ENCODE measurements at regions not wholly inside any gene's neighbourhood (a gene's known extent, or its start where the extent isn't known, plus 50 kb on each side); places are given as distances from the start of the nearest gene placed in this dataset.

DNA sequence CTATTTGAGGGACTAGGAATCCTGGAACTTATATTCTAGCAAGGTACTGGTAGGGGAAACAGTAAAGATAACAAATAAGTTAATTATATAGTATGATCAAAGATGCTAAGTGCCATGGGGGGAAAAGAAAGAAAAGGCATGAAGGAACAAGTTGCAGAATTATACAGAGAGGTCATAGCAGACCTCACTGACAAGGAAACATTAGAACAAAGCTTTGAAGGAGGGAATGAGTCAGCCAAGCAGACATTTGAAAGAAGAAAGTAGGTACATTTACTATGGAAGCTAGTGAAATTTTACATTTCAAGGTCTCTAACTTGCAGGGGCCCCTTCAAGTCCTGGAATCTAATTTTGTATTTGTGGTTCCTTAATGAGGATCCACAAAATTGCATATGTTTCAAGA is 57.2 kb upstream of the TIPARP start:
- no peaks in the 10 kb centered on the region for H3K9me3 ChIP-seq (replicated peaks in 1 of 2; ENCODE audit: control insufficient read depth in 2 of 2, insufficient read depth in 1 of 2, low read depth in 1 of 2, low read length in 2 of 2)
- H3K14ac ChIP-seq (ENCODE audit: low read length), result no peak overlapping the region
- no peak overlapping the region for H2AFZ ChIP-seq (ENCODE audit: low read length)
- no peak overlapping the region for H2BK12ac ChIP-seq (ENCODE audit: low read length)
- H3K4me2 ChIP-seq (ENCODE audit: insufficient read depth, low read length, poor library complexity, severe bottlenecking), result no peak overlapping the region
- no peaks in the 10 kb centered on the region for H3K27me3 ChIP-seq (ENCODE audit: control insufficient read depth in 3 of 3, insufficient read depth in 3 of 3, low read depth in 1 of 3, low read length in 3 of 3)
- DNase-seq (ENCODE audit: low spot score), result no peak
- no peak overlapping the region for H3K4ac ChIP-seq (ENCODE audit: low read length)
- no peak overlapping the region for H3K27ac ChIP-seq (replicated peaks; ENCODE audit: low read length)
- H3K79me1 ChIP-seq (ENCODE audit: low read depth, low read length), result no peaks in the 10 kb centered on the region
- H4K8ac ChIP-seq (ENCODE audit: low read depth, low read length), result no peak overlapping the region
- H2AK5ac ChIP-seq (ENCODE audit: low read depth, low read length), result no peak overlapping the region
- no peak overlapping the region for H2BK5ac ChIP-seq (ENCODE audit: low read length)
- no peak overlapping the region for H4K91ac ChIP-seq (ENCODE audit: low read depth, low read length, poor library complexity)
- H2BK120ac ChIP-seq (ENCODE audit: low read depth, low read length), result no peak overlapping the region
- H3K23ac ChIP-seq (ENCODE audit: low read depth, low read length, poor library complexity), result no peak overlapping the region
- no peaks in the 10 kb centered on the region for H3K36me3 ChIP-seq (replicated peaks in 1 of 2; ENCODE audit: control insufficient read depth in 2 of 2, insufficient read depth in 2 of 2, low read length in 2 of 2)
- no peak overlapping the region for H2BK15ac ChIP-seq (ENCODE audit: low read length)
- H3K18ac ChIP-seq (ENCODE audit: low read length), result no peak overlapping the region
- H3K9ac ChIP-seq (ENCODE audit: low read depth, low read length, poor library complexity), result no peak overlapping the region
- peaks cover 1 to 6% of the 10 kb centered on the region in 2 donors for H3K4me1 ChIP-seq (ENCODE audit: control insufficient read depth in 2 of 2, insufficient read depth in 1 of 2, low read depth in 1 of 2, low read length in 2 of 2)
- H3K4me3 ChIP-seq (ENCODE audit: low read length in 2 of 2), result no peak overlapping the region

DNA sequence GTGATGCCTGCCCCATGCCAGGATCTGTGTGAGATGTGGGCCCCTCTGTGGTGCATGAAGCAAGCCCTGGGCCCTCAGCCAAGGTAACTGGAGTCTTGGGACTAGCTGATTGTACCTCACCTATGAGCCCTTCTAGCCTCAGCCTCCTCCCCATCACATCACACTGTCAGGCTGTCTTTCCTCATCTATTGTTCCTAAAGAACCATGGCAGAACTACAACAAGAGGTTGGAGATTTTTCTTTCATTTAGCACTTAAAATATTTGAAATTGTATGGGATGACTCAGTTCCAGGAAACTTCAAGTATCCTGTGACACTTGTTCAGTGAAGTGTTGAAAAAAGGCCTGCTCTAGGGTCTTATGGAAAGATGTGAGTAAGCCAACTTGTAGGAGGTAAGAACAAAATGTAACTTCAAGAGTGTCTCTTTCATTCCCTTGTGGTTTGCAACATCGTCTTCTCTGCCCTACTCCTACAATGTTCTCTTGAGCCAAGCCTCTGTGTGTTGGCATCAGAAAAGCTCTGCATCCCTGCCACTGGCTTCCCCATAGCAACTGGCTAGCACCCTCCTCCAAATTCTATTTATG is 58.7 kb upstream of the TIPARP start:
- Histone ChIP-seq H2BK12ac (ENCODE audit: low read length) (no peak overlapping the region), H4K91ac (ENCODE audit: low read depth, low read length, poor library complexity) (no peak overlapping the region), H3K14ac (ENCODE audit: low read length) (no peak overlapping the region), H3K27ac (replicated peaks; ENCODE audit: low read length) (no peak overlapping the region), H3K27me3 (ENCODE audit: control insufficient read depth in 3 of 3, insufficient read depth in 3 of 3, low read depth in 1 of 3, low read length in 3 of 3) (no peaks in the 10 kb centered on the region), H3K4ac (ENCODE audit: low read length) (no peak overlapping the region), H3K4me2 (ENCODE audit: insufficient read depth, low read length, poor library complexity, severe bottlenecking) (no peak overlapping the region), H2BK15ac (ENCODE audit: low read length) (no peak overlapping the region), H3K79me1 (ENCODE audit: low read depth, low read length) (no peaks in the 10 kb centered on the region), H3K4me3 (ENCODE audit: low read length in 2 of 2) (no peak overlapping the region), H3K23ac (ENCODE audit: low read depth, low read length, poor library complexity) (no peak overlapping the region), H3K36me3 (replicated peaks in 1 of 2; ENCODE audit: control insufficient read depth in 2 of 2, insufficient read depth in 2 of 2, low read length in 2 of 2) (no peaks in the 10 kb centered on the region), H2AFZ (ENCODE audit: low read length) (peak overlapping the region; percentile 74), H3K4me1 (ENCODE audit: control insufficient read depth in 2 of 2, insufficient read depth in 1 of 2, low read depth in 1 of 2, low read length in 2 of 2) (peaks cover 1 to 6% of the 10 kb centered on the region in 2 donors), H2BK5ac (ENCODE audit: low read length) (no peak overlapping the region), H4K8ac (ENCODE audit: low read depth, low read length) (no peak overlapping the region), H3K18ac (ENCODE audit: low read length) (no peak overlapping the region), H2BK120ac (ENCODE audit: low read depth, low read length) (no peak overlapping the region), H2AK5ac (ENCODE audit: low read depth, low read length) (no peak overlapping the region), H3K9ac (ENCODE audit: low read depth, low read length, poor library complexity) (no peak overlapping the region), H3K9me3 (replicated peaks in 1 of 2; ENCODE audit: control insufficient read depth in 2 of 2, insufficient read depth in 1 of 2, low read depth in 1 of 2, low read length in 2 of 2) (no peaks in the 10 kb centered on the region)
- DNase-seq (ENCODE audit: low spot score), result no peak
- WGBS, 2 donors (ENCODE audit: extremely low coverage in 2 of 2, insufficient read length in 2 of 2, insufficient replicate concordance in 1 of 2), result no CpG with 5 or more reads among the region's 1 CpG

DNA sequence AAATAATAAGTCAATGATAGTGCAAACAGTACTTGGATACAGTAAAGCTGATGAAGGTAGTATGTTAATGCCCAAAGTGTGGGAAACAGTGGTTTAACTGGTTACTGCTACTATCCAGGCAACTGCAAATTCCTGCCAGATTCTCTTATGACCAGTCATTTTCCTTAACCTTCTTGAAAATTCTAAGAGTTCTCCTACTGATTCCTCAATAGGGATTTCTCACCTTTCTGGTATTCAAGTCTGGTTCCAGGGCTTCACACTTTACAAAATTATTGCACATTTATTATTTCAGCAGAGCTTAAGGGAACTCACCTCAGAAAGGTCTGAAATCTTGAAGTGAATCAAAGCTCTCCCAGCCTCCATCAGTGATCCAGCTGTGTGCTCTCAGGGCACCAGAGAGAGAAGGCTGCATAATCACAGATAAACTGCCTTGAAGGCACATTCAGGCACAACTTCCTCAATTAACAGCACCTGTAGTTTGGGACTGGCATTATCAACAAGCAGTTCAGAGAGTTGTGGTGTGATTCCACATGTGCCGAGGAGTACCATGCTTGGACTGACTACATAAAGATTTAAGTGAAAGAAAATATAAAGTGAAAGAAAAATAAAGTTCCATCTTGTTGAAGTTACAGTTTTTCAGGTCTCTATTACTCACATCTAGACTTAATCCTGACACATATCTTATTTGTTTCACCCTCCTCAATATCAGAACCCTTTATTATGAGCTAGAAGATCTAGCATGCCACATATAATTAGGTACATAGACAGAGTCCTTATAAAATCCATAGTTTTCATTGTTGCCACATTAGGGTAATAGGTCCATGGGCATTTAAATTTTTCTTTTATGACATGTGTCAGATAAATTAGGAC is 59.5 kb upstream of the TIPARP start:
- H2BK12ac ChIP-seq (ENCODE audit: low read length), result no peak overlapping the region
- no peak for DNase-seq (ENCODE audit: low spot score)
- H2BK15ac ChIP-seq (ENCODE audit: low read length), result no peak overlapping the region
- peak overlapping the region; percentile 14 for H2AFZ ChIP-seq (ENCODE audit: low read length)
- no peak overlapping the region for H3K4me3 ChIP-seq (ENCODE audit: low read length in 2 of 2)
- H3K9ac ChIP-seq (ENCODE audit: low read depth, low read length, poor library complexity), result no peak overlapping the region
- H2AK5ac ChIP-seq (ENCODE audit: low read depth, low read length), result no peak overlapping the region
- H4K8ac ChIP-seq (ENCODE audit: low read depth, low read length), result no peak overlapping the region
- WGBS, 2 donors (ENCODE audit: extremely low coverage in 2 of 2, insufficient read length in 2 of 2, insufficient replicate concordance in 1 of 2), result no CpG with 5 or more reads among the region's 1 CpG
- no peak overlapping the region for H2BK120ac ChIP-seq (ENCODE audit: low read depth, low read length)
- no peak overlapping the region for H2BK5ac ChIP-seq (ENCODE audit: low read length)
- no peaks in the 10 kb centered on the region for H3K36me3 ChIP-seq (replicated peaks in 1 of 2; ENCODE audit: control insufficient read depth in 2 of 2, insufficient read depth in 2 of 2, low read length in 2 of 2)
- no peak overlapping the region for H3K14ac ChIP-seq (ENCODE audit: low read length)
- H3K4me1 ChIP-seq (ENCODE audit: control insufficient read depth in 2 of 2, insufficient read depth in 1 of 2, low read depth in 1 of 2, low read length in 2 of 2), result peaks cover 1 to 6% of the 10 kb centered on the region in 2 donors
- H3K4me2 ChIP-seq (ENCODE audit: insufficient read depth, low read length, poor library complexity, severe bottlenecking), result no peak overlapping the region
- no peak overlapping the region for H3K4ac ChIP-seq (ENCODE audit: low read length)
- no peaks in the 10 kb centered on the region for H3K9me3 ChIP-seq (replicated peaks in 1 of 2; ENCODE audit: control insufficient read depth in 2 of 2, insufficient read depth in 1 of 2, low read depth in 1 of 2, low read length in 2 of 2)
- no peaks in the 10 kb centered on the region for H3K79me1 ChIP-seq (ENCODE audit: low read depth, low read length)
- H3K27me3 ChIP-seq (ENCODE audit: control insufficient read depth in 3 of 3, insufficient read depth in 3 of 3, low read depth in 1 of 3, low read length in 3 of 3), result no peaks in the 10 kb centered on the region
- no peak overlapping the region for H3K27ac ChIP-seq (replicated peaks; ENCODE audit: low read length)
- no peak overlapping the region for H3K23ac ChIP-seq (ENCODE audit: low read depth, low read length, poor library complexity)
- H3K18ac ChIP-seq (ENCODE audit: low read length), result no peak overlapping the region
- H4K91ac ChIP-seq (ENCODE audit: low read depth, low read length, poor library complexity), result no peak overlapping the region

DNA sequence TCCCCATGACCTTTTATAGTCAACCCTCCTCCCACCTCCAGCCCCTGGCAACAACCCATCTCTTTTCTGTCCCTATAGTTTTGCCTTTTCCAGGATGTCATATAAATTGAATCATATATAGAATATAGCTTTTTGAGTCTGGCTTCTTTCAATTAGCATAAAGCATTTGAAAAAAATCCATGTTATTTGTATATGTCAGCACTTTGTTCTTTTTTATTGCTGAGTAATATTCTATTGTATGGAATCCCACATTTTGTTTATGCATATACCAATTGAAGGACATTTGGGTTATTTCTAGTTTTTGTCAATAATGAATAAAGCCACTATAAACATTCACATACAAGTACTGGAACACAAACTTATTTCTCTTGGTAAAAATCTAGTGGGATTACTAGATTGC is 58.0 kb upstream of the SSR3 start:
- no peaks in the 10 kb centered on the region for H3K79me1 ChIP-seq (ENCODE audit: low read depth, low read length)

More for the DNA sequence above, 58.0 kb upstream of the SSR3 start:
- Histone ChIP-seq H3K36me3 (replicated peaks in 1 of 2; ENCODE audit: control insufficient read depth in 2 of 2, insufficient read depth in 2 of 2, low read length in 2 of 2) (no peaks in the 10 kb centered on the region), H3K4me3 (ENCODE audit: low read length in 2 of 2) (no peak overlapping the region), H2BK12ac (ENCODE audit: low read length) (no peak overlapping the region), H4K8ac (ENCODE audit: low read depth, low read length) (no peak overlapping the region), H3K27me3 (ENCODE audit: control insufficient read depth in 3 of 3, insufficient read depth in 3 of 3, low read depth in 1 of 3, low read length in 3 of 3) (no peaks in the 10 kb centered on the region), H2BK15ac (ENCODE audit: low read length) (no peak overlapping the region), H3K14ac (ENCODE audit: low read length) (no peak overlapping the region), H3K9me3 (replicated peaks in 1 of 2; ENCODE audit: control insufficient read depth in 2 of 2, insufficient read depth in 1 of 2, low read depth in 1 of 2, low read length in 2 of 2) (no peaks in the 10 kb centered on the region), H2AK5ac (ENCODE audit: low read depth, low read length) (no peak overlapping the region), H2BK5ac (ENCODE audit: low read length) (no peak overlapping the region), H3K4me2 (ENCODE audit: insufficient read depth, low read length, poor library complexity, severe bottlenecking) (no peak overlapping the region), H2BK120ac (ENCODE audit: low read depth, low read length) (no peak overlapping the region), H3K4ac (ENCODE audit: low read length) (no peak overlapping the region), H3K4me1 (ENCODE audit: control insufficient read depth in 2 of 2, insufficient read depth in 1 of 2, low read depth in 1 of 2, low read length in 2 of 2) (peaks cover 1 to 13% of the 10 kb centered on the region in 2 donors), H3K27ac (replicated peaks; ENCODE audit: low read length) (no peak overlapping the region), H3K9ac (ENCODE audit: low read depth, low read length, poor library complexity) (no peak overlapping the region), H3K23ac (ENCODE audit: low read depth, low read length, poor library complexity) (no peak overlapping the region), H2AFZ (ENCODE audit: low read length) (no peak overlapping the region), H3K18ac (ENCODE audit: low read length) (no peak overlapping the region), H4K91ac (ENCODE audit: low read depth, low read length, poor library complexity) (no peak overlapping the region)
- no peak for DNase-seq (ENCODE audit: low spot score)

Data from neuronal stem cell (in vitro differentiated cells).